ENCODE measurements at regions not wholly inside any gene's neighbourhood (a gene's known extent, or its start where the extent isn't known, plus 50 kb on each side); places are given as distances from the start of the nearest gene placed in this dataset.

GRCh38 chr7:38002689-38003088 lies 82.2 kb downstream of the EPDR1 start:
- no peak for DNase-seq (ENCODE audit: low spot score)
- intact Hi-C loops (cut with DNase I), result no loop called here

GRCh38 chr7:38006559-38006958 lies 86.1 kb downstream of the EPDR1 start:
- intact Hi-C loops (cut with DNase I), result no loop called here

DNA sequence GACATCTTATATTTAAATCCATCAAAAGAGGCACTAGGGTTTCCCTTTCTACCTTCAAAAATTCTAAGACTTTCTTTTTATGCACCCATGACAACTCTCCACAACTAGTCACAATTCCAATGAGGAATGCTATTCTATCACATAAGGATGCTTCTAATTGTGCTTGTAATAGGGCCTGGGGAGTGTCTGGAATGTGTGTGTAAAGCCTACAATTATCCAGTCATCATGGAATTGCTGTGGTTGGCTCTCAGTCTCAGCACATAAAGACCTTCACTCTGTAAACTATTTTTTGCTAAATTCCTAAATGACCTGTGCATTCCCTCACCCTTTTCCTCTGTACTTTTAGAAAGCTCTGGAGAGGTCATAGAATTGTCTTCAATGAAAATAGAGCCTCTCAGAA lies 86.7 kb downstream of the EPDR1 start:
- intact Hi-C loops (cut with DNase I), result no loop called here
- no peak for DNase-seq (ENCODE audit: low spot score)

More at GRCh38 chr7:38006559-38006958, 86.1 kb downstream of the EPDR1 start:
- DNase-seq (ENCODE audit: low spot score), result no peak

GRCh38 chr7:38013246-38013645 lies 92.8 kb downstream of the EPDR1 start:
- DNase-seq (ENCODE audit: low spot score), result no peak
- intact Hi-C loops (cut with DNase I), result no loop called here

GRCh38 chr7:38016567-38016966 lies 96.1 kb downstream of the EPDR1 start:
- DNase-seq (ENCODE audit: low spot score), result no peak
- intact Hi-C loops (cut with DNase I), result no loop called here

GRCh38 chr7:38017320-38017719 lies 96.9 kb downstream of the EPDR1 start:
- intact Hi-C loops (cut with DNase I), result no loop called here

GRCh38 chr7:38020121-38020785 lies 99.8 kb downstream of the EPDR1 start:
- DNase-seq (ENCODE audit: low spot score), result no peak
- intact Hi-C loops (cut with DNase I), result no loop called here

More at GRCh38 chr7:38017320-38017719, 96.9 kb downstream of the EPDR1 start:
- DNase-seq (ENCODE audit: low spot score), result no peak

- DNase-seq (ENCODE audit: low spot score), result no peak
- intact Hi-C loops (cut with DNase I), result no loop called here
These were observed 101.5 kb downstream of the EPDR1 start for GRCh38 chr7:38021892-38022291.

- DNase-seq (ENCODE audit: low spot score), result no peak
- intact Hi-C loops (cut with DNase I), result no loop called here
These were observed 105.4 kb downstream of the EPDR1 start for GRCh38 chr7:38025815-38026214.

GRCh38 chr7:38027884-38028455 lies 107.5 kb downstream of the EPDR1 start:
- no peak for DNase-seq (ENCODE audit: low spot score)
- intact Hi-C loops (cut with DNase I), result no loop called here

DNA sequence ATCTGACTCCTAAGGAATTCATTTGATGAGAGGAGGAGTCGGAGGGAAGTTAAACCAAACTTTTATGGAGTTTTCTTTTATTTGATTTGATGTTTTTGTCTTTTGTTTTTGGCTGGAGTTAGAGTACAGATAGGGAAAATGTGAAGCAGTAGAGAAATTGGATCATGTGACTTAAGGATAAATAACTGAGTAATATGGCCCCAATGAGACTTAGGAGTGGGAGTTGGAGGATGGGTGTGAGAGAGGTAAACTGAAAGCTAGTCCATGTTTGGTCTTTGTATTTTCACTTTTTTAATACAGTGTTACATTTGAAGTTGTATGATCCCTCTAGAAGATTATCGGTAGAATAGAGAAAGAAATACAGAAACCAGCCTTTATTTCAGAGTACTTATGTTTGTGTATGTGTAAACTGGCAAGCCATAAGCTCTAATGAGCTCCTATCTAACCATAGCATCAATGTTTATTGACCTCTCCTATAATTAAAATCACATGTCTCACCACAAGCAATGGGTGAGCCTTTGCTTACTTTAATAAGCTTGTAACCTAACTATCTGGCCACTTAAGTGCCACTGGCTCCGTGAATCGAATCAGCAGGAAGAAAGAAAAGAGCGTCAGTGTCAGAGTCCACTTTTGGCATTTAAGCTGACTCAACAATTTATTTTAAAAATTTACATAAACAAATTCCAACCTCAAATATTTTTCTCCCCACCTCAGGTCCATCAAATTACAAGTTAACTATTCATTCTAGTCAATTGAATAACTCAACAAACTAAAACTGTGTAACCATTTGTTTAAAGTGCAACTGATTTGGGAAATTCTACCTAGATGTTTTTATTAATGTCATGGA lies 113.8 kb downstream of the EPDR1 start:
- no peak for DNase-seq (ENCODE audit: low spot score)
- intact Hi-C loops (cut with DNase I), result no loop called here

- intact Hi-C loops (cut with DNase I), result no loop called here
- DNase-seq (ENCODE audit: low spot score), result no peak
These were observed 120.4 kb downstream of the EPDR1 start for GRCh38 chr7:38040831-38041230.

- intact Hi-C loops (cut with DNase I), result no loop called here
These were observed 128.4 kb upstream of the STARD3NL start for GRCh38 chr7:38049679-38050078.

DNA sequence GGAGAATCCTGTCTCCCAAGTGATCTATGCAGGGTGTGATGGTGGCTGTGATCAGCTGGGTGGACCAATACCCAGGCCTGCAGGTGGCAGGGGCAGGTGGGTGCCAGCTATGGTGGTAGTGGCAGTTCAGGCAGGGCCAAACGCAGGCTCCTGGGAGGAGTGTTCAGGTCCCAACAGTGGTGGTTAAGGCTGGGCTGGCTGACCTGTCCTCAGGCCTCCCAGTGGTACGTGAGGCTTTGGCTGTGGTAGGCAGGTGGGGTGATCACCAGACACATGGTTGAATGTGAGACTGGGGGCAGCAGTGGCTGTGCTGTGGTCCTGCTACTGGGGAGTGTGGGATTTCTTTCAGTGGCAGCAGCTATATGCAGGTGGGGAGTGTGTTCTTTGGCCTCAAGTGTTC lies 126.7 kb upstream of the STARD3NL start:
- intact Hi-C loops (cut with DNase I), result no loop called here
- no peak for DNase-seq (ENCODE audit: low spot score)

More at GRCh38 chr7:38049679-38050078, 128.4 kb upstream of the STARD3NL start:
- no peak for DNase-seq (ENCODE audit: low spot score)

GRCh38 chr7:38051786-38052185 lies 126.3 kb upstream of the STARD3NL start:
- intact Hi-C loops (cut with DNase I), result no loop called here
- no peak for DNase-seq (ENCODE audit: low spot score)

DNA sequence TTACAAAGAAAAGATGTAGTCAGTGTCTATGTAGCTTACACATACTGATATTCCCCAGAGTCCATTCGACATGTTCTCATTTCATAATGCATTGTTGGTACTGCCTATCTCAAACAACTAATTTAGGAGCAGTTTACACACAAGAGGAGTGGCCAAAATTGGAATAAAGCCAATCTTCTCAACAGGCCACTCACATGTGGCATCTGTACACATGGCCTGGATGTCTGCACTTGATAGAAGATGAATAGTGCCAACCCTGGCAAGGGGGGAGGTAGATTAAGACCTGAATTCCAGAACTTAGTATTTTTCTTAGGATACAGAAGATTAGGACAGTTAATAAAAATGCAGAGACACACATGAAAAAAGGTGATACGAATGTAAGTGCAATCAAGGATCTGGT lies 125.3 kb upstream of the STARD3NL start:
- intact Hi-C loops (cut with DNase I), result no loop called here

GRCh38 chr7:38054199-38054598 lies 123.8 kb upstream of the STARD3NL start:
- intact Hi-C loops (cut with DNase I), result no loop called here
- DNase-seq (ENCODE audit: low spot score), result no peak

More for the DNA sequence above, 125.3 kb upstream of the STARD3NL start:
- no peak for DNase-seq (ENCODE audit: low spot score)

- intact Hi-C loops (cut with DNase I), result no loop called here
- no peak for DNase-seq (ENCODE audit: low spot score)
These were observed 120.2 kb upstream of the STARD3NL start for GRCh38 chr7:38057829-38058228.

DNA sequence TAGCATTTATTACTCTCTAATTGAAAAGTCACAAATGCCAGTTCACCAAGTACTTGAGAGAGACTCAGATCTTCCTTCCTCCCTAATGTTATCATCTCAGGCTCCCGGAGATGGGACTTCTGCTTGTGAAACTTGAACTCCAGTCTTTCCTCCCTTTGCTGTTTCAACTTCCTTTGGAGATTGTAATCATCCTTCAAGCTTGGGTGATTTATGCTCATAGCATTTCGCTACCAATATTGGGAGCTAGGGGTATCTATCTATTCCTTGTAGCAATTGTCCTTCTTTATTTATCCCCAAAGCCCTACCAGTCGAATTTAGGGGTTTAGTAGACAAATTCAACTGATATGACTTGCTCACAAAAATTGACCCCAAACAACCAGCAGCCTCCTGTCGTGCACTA lies 117.9 kb upstream of the STARD3NL start:
- intact Hi-C loops (cut with DNase I), result no loop called here

GRCh38 chr7:38060637-38061036 lies 117.4 kb upstream of the STARD3NL start:
- intact Hi-C loops (cut with DNase I), result no loop called here
- DNase-seq (ENCODE audit: low spot score), result no peak

More for the DNA sequence above, 117.9 kb upstream of the STARD3NL start:
- DNase-seq (ENCODE audit: low spot score), result no peak
